GM18507 (cell line): ENCODE measurements at regions not wholly inside any gene's neighbourhood (a gene's known extent, or its start where the extent isn't known, plus 50 kb on each side); places are given as distances from the start of the nearest gene placed in this dataset.
"Not testable (repeated sequence)": the region's sequence is repeated elsewhere in the genome, so short reads cannot be mapped to it uniquely, and the experiment has no call there.

Source experiments
- DNase-seq: peaks from one replicate; pipeline ENCODE4 v3.0.0; 2011; ENCODE audit warnings: low read depth; ENCODE audit not compliant: insufficient read length; ENCODE audit errors: extremely low spot score
- FAIRE-seq: peaks from 2 replicates; lab custom pipeline; 2011; peaks lifted over from hg19 to GRCh38; lab: Jason Lieb, UNC

- FAIRE-seq (no peak), DNase-seq (no peak)
Measured at GRCh38 chr21:16102113-16102512, 372.3 kb downstream of the USP25 start.

- DNase-seq: no peak
- FAIRE-seq: no peak
Measured at GRCh38 chr21:16108561-16109075, 378.8 kb downstream of the USP25 start.

GRCh38 chr21:16113052-16113715 lies 383.4 kb downstream of the USP25 start:
- FAIRE-seq (no peak), DNase-seq (no peak)

GRCh38 chr21:16115461-16115860 lies 385.7 kb downstream of the USP25 start:
- FAIRE-seq: no peak
- no peak for DNase-seq

DNA sequence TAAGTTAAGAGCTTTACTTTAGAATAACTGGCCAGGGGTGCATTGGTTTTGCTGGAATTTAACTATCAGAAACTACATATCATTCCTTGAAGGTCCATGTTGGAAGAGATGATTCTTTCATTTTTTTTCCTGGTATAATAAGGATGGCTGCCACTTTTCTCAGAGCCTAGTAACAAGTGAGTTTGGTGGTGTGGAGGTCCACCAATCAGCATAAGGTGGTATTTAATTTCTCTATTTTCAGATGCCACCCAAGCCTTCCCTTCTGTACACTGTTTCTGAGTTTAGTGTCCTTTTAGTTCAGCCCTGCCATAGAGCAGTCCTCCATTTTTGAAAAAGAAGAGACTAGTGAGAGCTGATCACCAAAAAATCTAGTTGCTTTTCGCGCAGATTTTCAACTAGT lies 386.3 kb downstream of the USP25 start:
- DNase-seq: no peak
- no peak for FAIRE-seq

DNA sequence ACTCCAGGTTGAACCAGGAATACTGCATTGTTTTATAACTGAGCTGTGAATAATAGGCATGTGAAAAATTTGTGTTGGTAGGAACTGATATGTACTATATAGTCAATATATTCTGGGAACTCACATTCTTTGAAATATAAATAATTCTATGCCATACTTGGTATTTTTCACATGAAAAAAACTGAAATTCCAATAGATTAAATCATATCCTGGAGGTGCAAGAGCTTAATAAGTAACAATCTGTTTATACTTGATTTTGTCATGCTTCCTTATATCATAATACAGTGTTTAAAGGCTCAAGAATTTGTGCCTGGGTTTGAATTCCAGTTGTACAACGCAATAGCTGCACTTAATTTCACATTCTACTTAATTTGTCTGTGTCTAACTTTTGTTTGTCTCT lies 387.0 kb downstream of the USP25 start:
- DNase-seq (no peak), FAIRE-seq (no peak)

GRCh38 chr21:16117331-16117730 lies 387.5 kb downstream of the USP25 start:
- DNase-seq: no peak
- FAIRE-seq: no peak

DNA sequence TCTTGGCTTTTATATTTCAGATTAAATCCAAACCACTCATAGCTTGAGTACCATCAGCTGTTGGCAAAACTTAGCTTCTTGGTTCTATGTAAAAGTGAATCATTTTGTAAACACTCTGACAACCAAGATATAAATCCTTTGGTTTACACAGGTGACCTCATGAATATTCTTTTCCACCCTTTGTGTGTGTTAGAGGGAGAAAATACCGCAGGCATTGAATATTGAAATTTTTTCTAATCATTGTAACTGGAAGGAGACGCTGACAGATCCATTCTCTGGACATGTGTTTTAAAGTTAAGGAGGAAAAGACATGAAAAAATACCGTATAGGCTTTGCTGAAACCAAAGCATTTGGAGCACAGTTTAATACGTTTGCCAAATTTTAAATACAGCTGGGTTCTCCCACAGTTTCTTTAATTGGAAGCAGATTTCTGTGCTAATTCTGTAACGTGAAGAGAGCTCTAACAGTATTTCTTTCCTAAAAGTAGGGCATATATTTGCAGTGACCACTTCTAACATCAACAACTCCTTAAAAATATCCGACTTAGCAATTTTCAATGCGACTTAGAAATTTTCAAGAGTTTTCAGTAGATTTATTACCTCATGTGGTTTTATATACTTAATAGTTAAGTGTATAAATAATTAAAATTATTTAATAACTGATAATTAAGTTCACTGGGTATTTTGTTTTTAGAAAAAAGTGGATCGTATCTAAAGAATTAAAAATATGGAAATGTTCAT lies 388.2 kb downstream of the USP25 start:
- FAIRE-seq: no peak
- no peak for DNase-seq

- no peak for FAIRE-seq
Measured at GRCh38 chr21:16124378-16125138, 394.8 kb downstream of the USP25 start.

GRCh38 chr21:16125274-16125673 lies 395.5 kb downstream of the USP25 start:
- FAIRE-seq (no peak), DNase-seq (no peak)

More at GRCh38 chr21:16124378-16125138, 394.8 kb downstream of the USP25 start:
- no peak for DNase-seq

GRCh38 chr21:16132453-16132852 lies 402.7 kb downstream of the USP25 start:
- not testable (repeated sequence) for DNase-seq, FAIRE-seq

GRCh38 chr21:16133248-16133647 lies 403.5 kb downstream of the USP25 start:
- DNase-seq: no peak
- FAIRE-seq: no peak

DNA sequence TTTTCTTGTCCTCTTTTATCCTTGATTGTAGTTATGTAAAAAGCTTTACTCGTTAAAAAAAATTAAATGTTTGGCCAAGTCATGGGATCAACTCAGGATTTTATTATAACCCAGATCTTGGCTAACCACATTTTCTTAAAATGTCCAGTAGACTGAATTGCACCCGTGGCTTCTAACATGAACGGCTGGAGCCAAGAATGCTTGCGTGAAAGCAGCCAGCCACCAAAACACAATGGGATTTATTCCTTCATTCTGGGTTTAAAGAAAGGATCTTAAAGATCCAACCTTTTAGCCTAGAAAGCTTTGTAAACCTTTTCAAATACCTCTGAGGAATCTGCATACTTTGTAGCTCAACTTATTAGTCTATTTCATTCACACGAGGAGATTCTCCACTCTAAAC lies 404.4 kb downstream of the USP25 start:
- FAIRE-seq (no peak), DNase-seq (no peak)

DNA sequence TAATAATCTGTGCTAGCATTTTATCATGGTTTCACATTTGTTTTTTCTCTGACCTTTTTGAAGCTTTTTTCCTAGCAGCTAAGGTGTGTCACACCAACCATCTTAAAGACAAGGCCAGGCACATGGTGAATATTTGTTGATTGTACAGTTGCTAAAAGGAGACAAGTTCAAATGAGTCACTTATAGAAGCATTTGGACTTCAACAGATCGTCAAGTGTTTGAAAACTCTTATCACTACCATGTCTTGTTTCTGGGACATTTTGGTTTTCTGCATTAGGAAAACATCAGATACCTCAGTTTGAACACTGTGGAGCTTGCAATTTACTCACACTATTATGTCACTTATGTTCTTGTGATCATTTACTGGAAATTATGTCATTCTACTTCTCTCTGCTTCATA lies 407.3 kb downstream of the USP25 start:
- DNase-seq: no peak
- no peak for FAIRE-seq

GRCh38 chr21:16145052-16145451 lies 415.3 kb downstream of the USP25 start:
- DNase-seq: no peak
- FAIRE-seq: no peak

DNA sequence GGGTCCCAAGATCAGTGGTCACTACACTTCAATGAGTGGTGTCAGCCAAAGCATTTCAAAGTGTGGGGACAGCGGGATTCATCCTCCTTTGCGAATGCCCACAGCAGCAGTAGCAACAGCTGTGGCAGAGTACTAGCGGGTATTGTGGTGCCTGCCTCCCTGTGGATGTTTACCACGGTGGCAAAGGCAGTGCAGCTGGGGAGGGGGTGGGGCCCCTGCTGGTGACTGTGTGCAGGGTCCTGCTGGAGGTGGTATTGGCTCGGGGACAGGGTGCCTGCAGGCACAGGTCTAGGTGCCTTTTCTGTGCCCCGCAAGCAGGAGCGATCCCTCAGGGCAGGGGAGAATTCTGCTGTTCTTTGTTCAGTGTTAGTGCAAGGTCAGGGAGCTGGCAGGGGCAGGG lies 415.7 kb downstream of the USP25 start:
- FAIRE-seq: no peak
- no peak for DNase-seq

GRCh38 chr21:16154321-16154720 lies 424.5 kb downstream of the USP25 start:
- DNase-seq (no peak), FAIRE-seq (no peak)

- DNase-seq (no peak), FAIRE-seq (no peak)
Measured at GRCh38 chr21:16154951-16155635, 425.3 kb downstream of the USP25 start.

GRCh38 chr21:16156841-16157489 lies 427.2 kb downstream of the USP25 start:
- DNase-seq: no peak
- FAIRE-seq: no peak
